ENCODE measurements at regions not wholly inside any gene's neighbourhood (a gene's known extent, or its start where the extent isn't known, plus 50 kb on each side); places are given as distances from the start of the nearest gene placed in this dataset.

- Histone ChIP-seq H3K27ac (no peak overlapping the region), H3K27me3 (no peaks in the 10 kb centered on the region), H3K36me3 (no peaks in the 10 kb centered on the region), H3K4me1 (no peaks in the 10 kb centered on the region), H3K9me3 (peaks cover 0 to 4% (median 0%) of the 10 kb centered on the region in 4 donors), H3K4me3 (no peak overlapping the region)
- intact Hi-C loops (cut with DNase I) = no loop called here
- DNase-seq = no peak
- WGBS, 2 donors = 85 to 88% methylated on average over 1 of the region's 1 CpG
- TF ChIP-seq POLR2A (IDR thresholded peaks at IDR 0.05) (no peak), EP300 (IDR thresholded peaks at IDR 0.05) (no peak), CTCF (IDR thresholded peaks at IDR 0.05) (no peak), POLR2AphosphoS5 (IDR thresholded peaks at IDR 0.05) (no peak)
These were observed 889.7 kb downstream of the ADGRL2 start for GRCh38 chr1:82690411-82690810.

GRCh38 chr1:82689217-82689616, 888.5 kb downstream of the ADGRL2 start:
- no peaks in the 10 kb centered on the region for H3K27me3 ChIP-seq
- H3K36me3 ChIP-seq = no peaks in the 10 kb centered on the region
- TF ChIP-seq CTCF (IDR thresholded peaks at IDR 0.05) (no peak), EP300 (IDR thresholded peaks at IDR 0.05) (no peak), POLR2A (IDR thresholded peaks at IDR 0.05) (no peak), POLR2AphosphoS5 (IDR thresholded peaks at IDR 0.05) (no peak)
- no peak for DNase-seq
- no peak overlapping the region for H3K27ac ChIP-seq
- no peaks in the 10 kb centered on the region for H3K4me1 ChIP-seq
- no peak overlapping the region for H3K4me3 ChIP-seq
- peaks cover 0 to 4% (median 0%) of the 10 kb centered on the region in 4 donors for H3K9me3 ChIP-seq
- intact Hi-C loops (cut with DNase I) = no loop called here
- 55 to 83% methylated on average over 4 of the region's 4 CpGs for WGBS, 2 donors

- Histone ChIP-seq H3K9me3 (peaks cover 0 to 4% (median 0%) of the 10 kb centered on the region in 4 donors), H3K4me1 (no peaks in the 10 kb centered on the region), H3K36me3 (no peaks in the 10 kb centered on the region), H3K27ac (no peak overlapping the region), H3K4me3 (no peak overlapping the region), H3K27me3 (no peaks in the 10 kb centered on the region)
- DNase-seq = no peak
- no peak for TF ChIP-seq EP300 (IDR thresholded peaks at IDR 0.05)
- no peak for TF ChIP-seq CTCF (IDR thresholded peaks at IDR 0.05)
- no peak for TF ChIP-seq POLR2AphosphoS5 (IDR thresholded peaks at IDR 0.05)
- no peak for TF ChIP-seq POLR2A (IDR thresholded peaks at IDR 0.05)
- intact Hi-C loops (cut with DNase I) = no loop called here
These were observed 886.0 kb downstream of the ADGRL2 start for GRCh38 chr1:82686774-82687173.

GRCh38 chr1:82646888-82647287, 846.2 kb downstream of the ADGRL2 start:
- H3K4me3 ChIP-seq = no peak overlapping the region
- peaks cover 0 to 7% (median 0%) of the 10 kb centered on the region in 4 donors for H3K4me1 ChIP-seq
- no peaks in the 10 kb centered on the region for H3K36me3 ChIP-seq
- no peaks in the 10 kb centered on the region for H3K9me3 ChIP-seq
- no peaks in the 10 kb centered on the region for H3K27me3 ChIP-seq
- no peak for TF ChIP-seq CTCF (IDR thresholded peaks at IDR 0.05)
- no peak for TF ChIP-seq POLR2A (IDR thresholded peaks at IDR 0.05)
- no peak for TF ChIP-seq EP300 (IDR thresholded peaks at IDR 0.05)
- no peak for TF ChIP-seq POLR2AphosphoS5 (IDR thresholded peaks at IDR 0.05)
- intact Hi-C loops (cut with DNase I) = no loop called here
- 1 to 44% methylated on average over 1 of the region's 1 CpG for WGBS, 2 donors
- DNase-seq = no peak
- H3K27ac ChIP-seq = no peak overlapping the region

DNA sequence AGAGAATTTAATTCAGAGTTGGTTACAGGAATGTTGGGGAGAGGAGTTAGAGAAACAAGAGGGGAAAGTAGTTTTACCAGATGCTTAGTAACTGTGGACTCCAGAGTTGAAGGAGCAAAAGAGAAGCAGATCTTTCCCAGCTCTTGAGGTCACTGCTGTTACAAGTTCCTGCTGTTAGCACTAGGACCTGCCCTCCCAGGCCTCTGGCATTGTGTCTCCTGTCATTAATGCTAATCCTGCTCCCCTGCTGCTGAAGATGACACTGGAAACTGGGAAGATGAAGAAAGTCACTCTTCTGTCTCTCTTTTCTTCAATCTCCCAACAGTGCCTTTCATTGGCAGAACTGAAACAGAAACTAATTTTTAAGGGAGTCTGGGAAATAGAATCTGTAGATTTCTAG, 845.6 kb downstream of the ADGRL2 start:
- Histone ChIP-seq H3K36me3 (no peaks in the 10 kb centered on the region), H3K27ac (no peak overlapping the region), H3K4me1 (peaks cover 0 to 7% (median 0%) of the 10 kb centered on the region in 4 donors), H3K4me3 (no peak overlapping the region), H3K27me3 (no peaks in the 10 kb centered on the region), H3K9me3 (no peaks in the 10 kb centered on the region)
- TF ChIP-seq EP300 (IDR thresholded peaks at IDR 0.05) (no peak), CTCF (IDR thresholded peaks at IDR 0.05) (no peak), POLR2AphosphoS5 (IDR thresholded peaks at IDR 0.05) (no peak), POLR2A (IDR thresholded peaks at IDR 0.05) (no peak)
- intact Hi-C loops (cut with DNase I) = no loop called here
- DNase-seq = no peak
